Left ventricle myocardium superior (tissue), 1 donor: ENCODE measurements at regions not wholly inside any gene's neighbourhood (a gene's known extent, or its start where the extent isn't known, plus 50 kb on each side); places are given as distances from the start of the nearest gene placed in this dataset.
"Not testable (repeated sequence)": the region's sequence is repeated elsewhere in the genome, so short reads cannot be mapped to it uniquely, and the experiment has no call there.

ENCODE experiments used
- ATAC-seq: fragments of 200-7000 bp; cut with Tn5 transposase; one replicate; pipeline ENCODE4 v1.9.1; 2020; ENCODE audit warnings: mild to moderate bottlenecking, moderate library complexity
- DNase-seq: peaks from one replicate; pipeline ENCODE4 v3.0.0-alpha.2; 2020
- intact Hi-C: fragments of 100-400 bp; cut with micrococcal nuclease; formaldehyde crosslinking; loops from one replicate; pipeline ENCODE4 v1.11.0; 2022
- donor health status: DM: no; HTN: yes; CAD: no; lungs with severe emphysema.

DNA sequence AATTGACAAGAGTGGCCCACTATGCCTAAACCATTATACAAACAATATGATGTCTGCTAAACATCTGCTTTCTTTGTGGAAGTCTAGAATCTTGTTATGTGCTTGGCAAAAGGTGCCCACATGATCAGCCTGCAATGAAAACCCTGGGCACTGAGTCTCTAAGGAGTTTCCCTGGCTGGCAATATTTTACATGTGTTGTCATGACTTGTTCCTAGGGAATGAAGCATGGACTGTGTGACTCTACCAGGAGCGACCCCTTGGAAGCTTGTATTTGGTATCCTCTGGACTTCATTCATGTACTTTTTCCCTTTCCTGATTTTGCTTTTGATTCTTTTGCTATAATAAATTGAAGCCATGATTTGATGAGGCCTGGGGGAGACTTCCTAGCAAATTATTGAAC lies 324.9 kb downstream of the HHIPL2 start:
- intact Hi-C loops = no loop called here

DNA sequence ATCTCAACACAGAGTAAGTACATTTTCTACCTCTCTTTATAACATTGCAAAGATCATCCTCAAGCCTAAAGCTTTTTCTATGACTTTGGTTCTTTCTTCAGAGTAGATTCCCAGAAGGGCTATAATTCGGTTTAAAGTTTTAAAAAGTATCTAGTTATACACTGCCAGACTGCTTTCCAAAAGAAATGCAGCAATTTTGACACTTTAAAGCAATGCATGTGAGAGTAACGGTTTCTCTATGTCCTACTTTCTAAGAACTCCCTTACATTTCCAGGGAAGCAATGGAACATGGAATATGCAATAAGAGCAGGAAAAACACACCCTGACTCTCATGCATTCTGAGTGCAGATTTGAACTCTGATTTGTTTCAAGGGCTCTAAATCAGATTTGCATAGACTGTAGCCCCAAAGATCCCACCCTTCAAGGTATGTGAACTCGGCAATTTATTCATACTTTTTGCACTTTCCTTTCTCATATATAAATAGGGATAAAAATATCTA lies 331.6 kb downstream of the HHIPL2 start:
- ATAC-seq (no peak), DNase-seq (no peak)
- intact Hi-C loops = no loop called here

More for the DNA sequence above, 324.9 kb downstream of the HHIPL2 start:
- DNase-seq (no peak), ATAC-seq (no peak)

DNA sequence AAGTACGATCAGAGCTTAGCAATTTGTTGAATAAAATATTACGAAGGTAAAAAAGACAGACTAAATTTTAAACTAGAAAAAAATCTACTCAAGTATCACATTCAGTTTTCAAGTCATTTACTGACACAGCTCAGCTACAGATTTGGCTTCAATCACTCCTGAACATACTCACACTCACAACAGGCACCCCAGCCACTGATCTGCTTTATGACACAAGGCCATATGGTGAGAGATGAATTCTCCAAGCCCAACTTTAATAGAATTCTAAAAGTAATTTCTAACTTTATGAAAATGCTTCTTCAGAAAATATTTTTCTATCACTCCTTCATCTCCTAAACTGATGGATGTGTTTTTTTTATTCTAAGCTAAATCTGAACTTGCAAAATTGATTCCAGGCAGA lies 337.1 kb downstream of the HHIPL2 start:
- DNase-seq = no peak
- intact Hi-C loops = no loop called here
- no peak for ATAC-seq

DNA sequence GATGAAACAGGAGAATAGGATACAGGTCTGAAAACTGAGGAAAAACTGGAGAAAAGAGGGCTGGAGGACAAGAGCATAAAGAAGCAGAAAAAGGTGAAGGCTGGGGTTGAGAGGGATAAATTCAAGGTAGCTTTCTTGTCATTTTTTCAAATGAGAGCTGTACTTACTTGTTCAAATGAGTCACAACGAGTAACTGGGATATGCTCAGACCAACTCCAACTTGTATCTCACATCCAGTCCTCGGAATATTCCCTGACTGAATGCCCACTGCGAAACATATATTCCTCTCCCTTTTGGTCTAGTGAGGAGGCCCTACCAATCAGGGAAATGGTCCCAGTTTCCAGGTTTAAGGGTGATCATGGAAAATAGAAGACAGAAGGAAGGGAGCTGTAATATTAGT lies 343.4 kb downstream of the HHIPL2 start:
- intact Hi-C loops = no loop called here
- ATAC-seq (no peak), DNase-seq (no peak)

DNA sequence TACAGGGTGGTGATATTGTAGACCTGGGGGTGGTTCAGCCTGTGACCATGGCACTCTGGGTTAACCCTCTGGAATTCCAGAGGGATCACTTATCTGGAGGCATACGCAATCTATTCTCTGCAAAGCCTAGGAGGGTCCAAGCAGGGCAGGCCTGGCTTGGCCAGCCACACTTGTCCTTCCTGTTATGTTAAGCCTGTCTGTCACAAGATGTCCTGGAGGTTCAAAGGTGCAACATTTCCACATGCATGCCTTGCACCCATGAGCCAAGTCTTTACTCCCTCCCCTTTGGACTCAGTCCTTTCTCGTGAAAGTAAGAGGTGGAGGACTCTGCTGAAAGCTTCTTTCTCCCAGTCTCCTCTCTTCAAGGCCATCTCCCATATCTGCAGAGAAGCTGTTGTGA lies 345.1 kb downstream of the HHIPL2 start:
- intact Hi-C loops = no loop called here
- DNase-seq (no peak), ATAC-seq (no peak)

DNA sequence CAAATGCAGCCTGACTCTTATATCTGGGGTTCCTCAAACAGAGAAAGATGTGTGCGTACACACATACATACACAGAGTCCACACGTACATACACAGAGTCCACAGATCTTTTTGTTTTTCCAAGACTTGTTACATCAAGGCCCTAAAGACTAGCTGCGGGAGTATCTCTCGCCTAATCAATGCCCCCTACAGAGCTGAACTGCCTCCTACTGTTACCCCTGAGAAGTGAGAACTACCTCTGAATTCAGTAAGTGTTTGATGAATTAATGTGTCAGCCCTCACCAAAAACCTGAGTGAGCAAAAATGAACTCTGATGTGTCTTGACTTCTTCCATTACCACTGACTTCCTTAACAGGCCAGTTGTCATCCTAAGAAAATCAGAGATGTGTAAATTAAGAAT lies 351.2 kb downstream of the HHIPL2 start:
- intact Hi-C loops = no loop called here
- ATAC-seq (no peak), DNase-seq (no peak)

DNA sequence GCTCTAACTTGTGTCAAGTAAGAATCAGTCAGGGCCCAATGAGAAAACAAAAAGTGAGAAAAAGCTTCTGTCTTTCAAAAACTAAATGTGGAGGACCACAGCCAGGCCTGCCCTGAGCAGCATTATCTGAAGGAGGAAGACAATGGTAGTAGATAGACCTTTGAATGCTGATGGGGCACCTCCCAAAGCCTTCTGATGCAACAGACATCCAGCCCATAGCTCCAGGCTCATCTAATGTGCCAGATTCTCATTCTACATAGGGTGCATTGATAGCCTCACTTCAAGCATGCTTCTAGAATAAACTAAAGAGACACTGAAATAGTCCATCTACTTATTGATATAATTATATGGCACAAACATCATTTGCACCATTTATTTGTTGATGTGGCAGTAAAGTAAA lies 351.6 kb downstream of the HHIPL2 start:
- DNase-seq (no peak), ATAC-seq (no peak)
- intact Hi-C loops = no loop called here

DNA sequence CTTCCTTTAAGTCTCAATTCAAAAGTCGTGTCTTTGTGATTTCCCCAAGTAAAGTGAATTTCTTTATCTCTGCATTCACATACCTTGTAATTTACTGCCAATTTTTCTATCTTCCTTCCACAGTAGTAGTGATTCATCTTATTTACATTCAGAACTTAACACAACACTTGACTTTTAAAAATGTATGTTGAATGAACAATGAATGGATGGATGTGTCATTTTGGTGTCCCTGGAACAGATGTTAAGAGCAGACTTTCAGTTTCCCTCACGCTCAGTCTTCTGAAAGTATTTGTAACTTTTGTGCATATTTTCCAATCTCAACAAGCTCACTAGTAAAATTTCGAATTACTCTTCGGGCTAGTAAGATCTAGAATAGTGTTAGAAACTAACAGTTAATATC lies 352.0 kb downstream of the HHIPL2 start:
- intact Hi-C loops = no loop called here
- no peak for DNase-seq
- no peak for ATAC-seq

DNA sequence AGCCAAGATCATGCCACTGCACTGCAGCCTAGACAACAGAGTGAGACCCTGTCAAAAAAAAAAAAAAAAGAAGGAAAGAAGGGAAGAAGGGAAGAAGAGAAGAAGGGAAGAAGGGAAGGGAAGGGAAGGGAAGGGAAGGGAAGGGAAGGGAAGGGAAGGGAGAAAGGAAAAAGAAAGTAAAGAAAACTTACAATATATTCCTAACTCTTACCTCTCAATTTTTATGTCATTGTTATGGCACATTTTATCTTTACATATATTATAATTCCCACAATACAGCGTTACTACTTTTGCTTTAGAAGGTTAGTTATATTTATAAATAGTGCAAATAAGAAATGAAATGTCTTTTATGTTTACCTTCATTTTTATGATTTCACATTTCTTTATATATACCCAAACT lies 358.7 kb downstream of the HHIPL2 start:
- no peak for ATAC-seq
- DNase-seq = no peak
- intact Hi-C loops = no loop called here

DNA sequence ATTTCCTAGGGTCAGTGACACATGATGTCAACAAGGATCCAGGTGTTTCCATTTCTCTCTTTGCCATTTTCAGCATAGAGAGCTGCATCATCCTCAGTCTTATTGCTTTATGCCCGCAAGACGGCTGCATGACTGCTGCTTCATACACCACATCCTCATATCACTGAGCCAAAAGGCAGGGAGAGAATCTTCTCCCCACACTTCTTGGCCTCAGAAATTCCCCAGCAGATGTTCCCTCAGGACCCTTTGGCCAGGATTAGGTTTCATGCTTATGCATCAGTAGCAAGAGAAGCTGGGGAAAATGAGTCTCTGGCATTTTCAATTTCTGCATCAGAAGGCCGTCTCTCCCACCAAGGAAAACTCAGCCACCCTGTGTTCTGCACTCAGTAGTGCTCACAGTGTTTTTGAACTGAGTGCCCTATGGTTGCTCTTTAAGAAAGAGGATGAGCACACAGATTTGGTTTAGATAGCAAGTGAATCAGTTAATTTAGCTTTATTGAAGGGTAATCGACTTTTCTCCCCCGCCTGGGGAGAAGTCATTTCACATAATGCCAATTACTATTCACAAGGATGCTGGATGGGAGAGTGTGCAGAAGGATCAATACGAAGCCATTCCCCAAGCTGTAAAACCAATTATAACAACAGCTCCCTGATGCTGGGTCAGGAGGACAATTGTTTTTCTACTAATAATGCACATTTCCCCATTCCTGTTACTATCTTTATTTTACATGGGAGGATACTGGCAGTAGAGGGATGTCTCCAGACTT lies 360.2 kb downstream of the HHIPL2 start:
- no peak for DNase-seq
- intact Hi-C loops = no loop called here
- ATAC-seq = no peak

DNA sequence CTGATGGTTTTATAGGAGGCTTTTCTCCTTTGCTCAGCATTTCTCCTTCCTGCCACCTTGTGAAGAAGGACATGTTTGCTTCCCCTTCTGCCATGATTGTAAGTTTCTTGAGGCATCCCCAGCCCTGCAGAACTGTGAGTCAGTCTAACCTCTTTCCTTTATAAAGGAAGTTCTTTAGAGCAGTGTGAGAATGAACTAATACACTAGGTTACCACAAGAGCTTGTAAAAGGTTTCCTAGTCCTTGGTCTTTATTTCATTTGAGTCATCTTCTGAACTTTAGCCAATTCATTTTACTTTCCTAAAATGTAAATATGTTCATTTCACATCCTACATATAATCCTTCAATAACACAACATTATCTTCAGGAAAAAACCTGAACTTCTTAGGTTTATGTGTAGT lies 365.3 kb downstream of the HHIPL2 start:
- ATAC-seq = no peak
- intact Hi-C loops = no loop called here
- no peak for DNase-seq

DNA sequence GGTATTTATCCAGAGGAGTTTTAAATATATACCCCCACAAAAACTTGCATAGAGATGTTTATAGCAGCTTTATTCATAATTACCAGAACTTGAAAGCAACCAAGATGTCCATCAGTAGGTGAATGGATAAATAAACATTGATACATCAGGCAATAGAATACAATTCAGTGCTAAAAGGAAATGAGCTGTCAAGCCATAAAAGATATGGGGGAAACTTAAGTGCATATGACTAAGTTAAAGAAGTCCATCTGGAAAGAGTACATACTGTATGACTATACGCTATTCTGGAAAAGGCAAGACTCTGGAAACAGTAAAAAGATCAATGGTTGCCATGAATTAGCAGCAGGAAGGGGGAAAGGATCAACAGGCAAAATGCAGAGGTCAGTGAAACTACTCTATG lies 366.7 kb downstream of the HHIPL2 start:
- intact Hi-C loops = no loop called here
- ATAC-seq (no peak), DNase-seq (no peak)

DNA sequence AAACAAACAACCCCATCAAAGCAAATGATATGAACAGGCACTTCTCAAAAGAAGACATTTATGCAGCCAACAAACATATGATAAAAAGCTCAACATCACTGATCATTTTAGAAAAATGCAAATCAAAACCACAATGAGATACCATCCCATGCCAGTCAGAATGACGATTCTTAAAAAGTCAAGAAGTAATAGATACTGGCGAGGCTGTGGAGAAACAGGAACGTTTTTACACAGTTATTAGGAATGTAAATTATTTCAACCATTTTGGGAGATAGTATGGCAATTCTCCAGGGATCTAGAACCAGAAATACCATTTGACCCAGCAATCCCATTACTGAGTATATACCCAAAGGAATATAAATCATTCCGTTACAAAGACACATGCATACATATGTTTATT lies 370.4 kb downstream of the HHIPL2 start:
- ATAC-seq, DNase-seq, intact Hi-C loops: not testable (repeated sequence)

DNA sequence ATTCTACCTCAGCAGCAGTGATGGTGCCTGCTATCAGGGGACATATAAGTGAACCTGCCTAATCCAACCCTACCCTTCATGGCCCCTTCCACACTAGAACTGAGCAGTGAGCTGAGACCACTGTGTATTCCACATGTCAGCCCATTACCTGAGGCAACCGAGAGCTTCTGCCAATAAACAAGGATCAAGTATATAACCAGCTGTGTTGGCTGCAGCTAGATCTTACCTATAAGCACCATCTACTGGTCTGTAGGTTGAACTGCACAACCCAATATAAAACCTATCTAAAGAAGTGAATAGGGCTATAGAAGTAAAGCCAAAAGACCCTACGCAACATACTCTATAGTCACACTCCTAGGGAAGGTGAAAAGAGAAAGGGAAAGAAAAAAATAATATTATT lies 376.9 kb downstream of the HHIPL2 start:
- ATAC-seq = peak; percentile 50
- intact Hi-C loops = no loop called here
- no peak for DNase-seq

DNA sequence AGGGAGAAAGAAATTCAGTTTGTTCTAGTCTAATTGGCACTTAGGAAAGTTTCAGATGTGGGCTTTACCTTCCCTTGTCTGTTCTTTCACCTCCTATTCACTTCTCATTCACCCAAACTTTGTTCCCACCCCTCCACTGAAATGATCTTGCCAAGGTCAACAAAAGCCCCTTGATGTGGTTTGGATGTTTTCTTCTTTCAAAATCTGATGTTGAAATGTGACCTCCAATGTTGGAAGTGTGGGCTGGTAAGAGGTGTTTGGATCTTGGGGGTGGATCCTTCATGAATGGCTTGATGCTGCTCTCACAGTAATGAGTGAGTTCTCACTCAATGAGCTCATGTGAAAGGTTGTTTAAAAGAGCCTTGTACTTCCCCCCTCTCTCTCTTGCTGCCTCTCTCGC lies 379.3 kb downstream of the HHIPL2 start:
- intact Hi-C loops = loop anchor here (5.0 kb wide), 1 partner anchor 626 kb away; no protein-coding TSS in a partner anchor
- ATAC-seq = no peak

DNA sequence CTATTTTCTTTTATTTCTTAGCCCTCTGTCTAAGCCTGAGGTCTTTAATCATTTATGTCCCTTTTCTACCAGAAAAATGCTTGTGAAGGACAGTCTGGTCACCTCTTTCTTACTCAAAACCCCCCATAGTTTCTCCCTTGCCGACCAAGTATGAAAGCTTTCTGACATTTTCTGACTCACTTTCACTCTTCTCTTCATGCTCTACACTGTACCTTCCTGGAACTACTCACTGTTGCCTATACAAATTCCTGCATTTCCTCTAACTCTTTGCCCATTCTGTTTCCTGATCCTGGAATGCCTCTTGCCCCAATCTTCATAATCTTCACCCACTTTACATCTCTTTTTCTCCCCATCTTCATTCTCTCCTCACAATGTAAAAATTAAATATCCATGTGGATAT lies 380.0 kb downstream of the HHIPL2 start:
- intact Hi-C loops = loop anchor here (5.0 kb wide), 1 partner anchor 626 kb away; no protein-coding TSS in a partner anchor
- ATAC-seq (no peak), DNase-seq (no peak)

More for the DNA sequence above, 379.3 kb downstream of the HHIPL2 start:
- no peak for DNase-seq

DNA sequence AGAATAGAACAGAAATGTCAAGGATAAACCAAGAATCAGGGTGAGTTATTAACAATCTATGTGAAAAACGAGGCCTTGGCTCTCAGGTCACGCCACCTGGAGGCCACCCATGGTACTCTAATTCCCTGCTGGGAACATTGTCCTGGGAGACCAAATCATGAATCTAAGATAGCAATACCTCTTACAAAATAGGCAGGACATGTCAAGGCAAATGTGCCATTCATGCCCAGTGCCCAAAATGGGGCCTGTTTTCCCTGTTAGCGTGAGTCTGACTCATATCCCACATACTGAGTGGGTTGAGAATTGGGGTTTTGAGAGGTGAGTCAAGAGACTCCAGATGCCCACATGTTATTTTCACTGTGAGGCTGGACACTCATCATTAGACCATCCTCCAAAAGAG lies 380.8 kb downstream of the HHIPL2 start:
- ATAC-seq = peak; percentile 29
- intact Hi-C loops = loop anchor here (5.0 kb wide), 1 partner anchor 625 kb away; no protein-coding TSS in a partner anchor
- DNase-seq = peak; percentile 43

DNA sequence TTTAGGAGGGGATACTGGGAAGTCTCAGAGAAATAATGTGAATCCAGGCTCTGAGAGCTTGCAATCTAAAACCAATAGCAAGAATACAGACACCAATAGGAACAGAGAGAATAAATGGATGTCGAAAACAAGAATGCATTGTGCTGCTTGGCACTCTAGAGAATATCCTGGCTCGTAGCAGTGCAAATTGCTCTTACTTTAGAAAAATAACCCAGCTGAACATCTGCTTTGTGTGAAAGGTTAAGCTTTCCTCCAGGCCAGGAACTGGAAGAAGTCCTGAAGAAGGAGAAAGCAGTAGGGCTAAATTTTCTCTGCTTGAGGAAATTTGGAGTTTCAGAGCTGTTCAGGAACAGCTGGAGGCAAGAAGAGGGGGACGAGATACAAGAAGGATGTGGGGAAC lies 382.3 kb downstream of the HHIPL2 start:
- no peak for DNase-seq
- ATAC-seq = peak; percentile 69
- intact Hi-C loops = loop anchor here (5.0 kb wide), 1 partner anchor 623 kb away; no protein-coding TSS in a partner anchor

DNA sequence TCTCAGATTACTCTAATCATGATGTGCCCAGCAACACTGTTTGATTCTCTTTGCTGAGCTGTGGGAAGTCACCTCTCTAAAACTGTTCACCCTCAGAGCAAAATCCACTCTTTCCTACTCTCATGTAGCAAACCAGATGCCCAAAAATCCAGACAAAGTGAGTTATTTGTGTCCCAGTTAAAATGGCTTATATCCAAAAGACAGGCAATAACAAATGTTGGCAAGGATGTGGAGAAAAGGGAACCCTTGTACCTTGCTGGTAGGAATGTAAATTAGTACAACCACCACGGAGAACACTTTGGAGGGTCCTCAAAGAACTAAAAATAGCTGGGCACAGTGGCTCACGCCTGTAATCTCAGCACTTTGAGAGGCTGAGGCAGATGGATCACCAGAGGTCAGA lies 384.0 kb downstream of the HHIPL2 start:
- DNase-seq (no peak), ATAC-seq (no peak)
- intact Hi-C loops = no loop called here

DNA sequence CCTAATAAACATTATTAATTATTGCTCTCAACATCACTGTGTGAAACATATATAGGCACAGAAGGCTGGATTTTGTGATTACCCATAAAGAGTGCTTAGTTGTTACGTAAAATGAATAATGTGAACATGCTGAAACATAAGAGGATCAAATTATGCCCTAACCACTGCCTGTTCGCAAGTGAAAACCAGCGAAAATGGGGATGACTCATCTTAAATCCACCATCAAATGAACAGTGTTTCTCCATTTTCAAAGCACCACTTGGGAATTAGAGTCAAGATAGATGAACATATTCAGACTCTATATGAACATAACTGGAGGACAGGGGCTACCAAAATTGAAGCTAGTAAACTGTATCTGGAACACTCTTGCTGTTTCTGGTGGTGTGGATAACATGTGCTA lies 386.2 kb downstream of the HHIPL2 start:
- ATAC-seq (no peak), DNase-seq (no peak)
- intact Hi-C loops = no loop called here

DNA sequence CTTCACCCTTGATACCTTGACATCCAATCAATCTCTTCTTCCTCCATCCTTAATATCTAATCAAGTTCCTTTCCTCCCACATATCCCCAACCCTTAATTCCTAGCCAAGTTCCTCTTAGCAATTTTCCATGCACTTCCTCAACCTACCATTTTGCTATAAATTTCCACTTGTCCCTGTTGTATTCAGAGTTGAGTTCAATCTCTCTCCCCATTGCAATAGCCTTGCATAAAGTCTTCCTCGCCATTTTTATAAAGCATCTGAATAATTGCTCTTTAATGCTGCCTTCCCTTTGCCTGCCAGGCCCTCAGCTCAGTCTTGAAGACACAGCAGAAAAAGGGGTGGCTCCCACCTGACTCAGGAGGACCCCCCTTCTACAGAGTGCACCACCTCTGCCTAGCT lies 390.3 kb downstream of the HHIPL2 start:
- ATAC-seq (no peak), DNase-seq (no peak)
- intact Hi-C loops = no loop called here
